ENCODE measurements at regions not wholly inside any gene's neighbourhood (a gene's known extent, or its start where the extent isn't known, plus 50 kb on each side); places are given as distances from the start of the nearest gene placed in this dataset.
"Not testable (repeated sequence)": the region's sequence is repeated elsewhere in the genome, so short reads cannot be mapped to it uniquely, and the experiment has no call there.

DNA sequence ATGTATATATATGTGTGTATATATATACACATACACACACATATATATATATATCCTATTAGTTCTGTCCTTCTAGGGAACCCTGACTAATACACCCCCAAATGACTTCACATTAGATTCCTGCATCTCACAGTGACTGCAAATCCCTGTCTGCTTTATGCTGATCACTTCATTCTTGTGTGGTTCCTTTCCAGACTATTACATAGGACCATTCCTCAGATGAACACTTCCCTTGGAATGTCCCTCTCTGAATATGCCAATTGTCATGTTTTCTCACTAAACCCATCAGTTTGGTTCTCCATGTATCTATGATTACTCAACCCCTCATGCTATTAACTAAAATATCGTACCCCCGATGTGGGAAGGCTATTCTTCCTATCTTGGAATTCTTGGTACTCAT lies 605.2 kb upstream of the NR3C2 start:
- no peak for DNase-seq (ENCODE audit: low read depth, low spot score)

DNA sequence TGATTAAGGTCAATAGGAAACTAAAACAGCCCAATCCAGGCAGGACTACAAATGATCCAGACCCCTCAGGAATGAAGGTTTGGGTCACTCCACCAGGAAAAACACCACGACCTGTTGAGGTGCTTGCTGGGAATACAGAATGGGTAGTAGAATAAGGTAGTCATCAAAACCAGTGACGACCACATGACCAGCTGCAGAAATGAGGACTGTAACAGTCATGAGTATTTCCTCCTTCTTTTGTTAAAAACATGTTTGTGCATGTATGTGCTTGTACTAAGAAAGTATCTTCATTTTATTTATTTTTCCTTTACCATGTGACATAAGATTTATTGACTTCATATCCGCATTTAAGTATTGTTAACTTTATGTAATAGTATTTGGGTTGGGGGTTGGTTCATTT lies 603.5 kb upstream of the NR3C2 start:
- DNase-seq (ENCODE audit: low read depth, low spot score) = no peak

DNA sequence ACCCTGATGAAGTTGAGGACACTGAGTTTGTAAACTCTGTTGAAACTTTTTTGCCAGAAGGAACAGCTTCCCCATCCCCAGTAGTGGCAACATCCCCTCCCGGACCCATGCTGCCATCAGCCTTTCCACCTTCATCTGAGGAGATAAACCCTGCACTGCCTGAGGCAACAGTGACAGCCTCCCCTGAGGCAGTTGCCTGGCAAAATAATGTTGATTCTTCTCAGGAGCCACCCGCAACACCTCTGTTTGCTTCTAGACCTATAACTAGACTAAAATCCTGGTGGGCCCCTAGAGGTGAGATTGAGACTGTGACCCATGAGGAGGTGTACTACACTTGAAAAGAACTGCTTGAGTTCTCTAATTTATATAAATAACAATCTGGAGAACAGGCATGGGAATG lies 597.6 kb upstream of the NR3C2 start:
- DNase-seq (ENCODE audit: low read depth, low spot score) = not testable (repeated sequence)

DNA sequence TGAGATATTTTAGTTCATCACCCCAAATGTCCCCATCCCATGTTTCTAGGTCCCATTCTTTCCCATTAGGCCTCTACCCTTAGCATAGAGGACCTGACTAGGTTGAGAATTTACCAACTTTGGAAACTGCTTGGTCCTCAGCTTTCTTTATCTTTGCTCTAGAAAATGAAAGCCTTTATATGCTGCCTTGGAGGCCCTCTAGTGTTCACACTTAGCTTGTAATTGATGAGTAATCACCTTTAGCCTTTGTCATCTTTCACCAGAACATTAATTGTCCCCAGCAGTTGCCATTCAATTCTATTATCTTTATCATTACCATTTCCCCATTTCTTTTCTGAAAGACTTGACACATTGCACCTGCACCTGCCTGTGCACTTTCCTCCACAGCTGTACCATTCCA lies 589.2 kb upstream of the NR3C2 start:
- DNase-seq (ENCODE audit: low read depth, low spot score) = no peak

DNA sequence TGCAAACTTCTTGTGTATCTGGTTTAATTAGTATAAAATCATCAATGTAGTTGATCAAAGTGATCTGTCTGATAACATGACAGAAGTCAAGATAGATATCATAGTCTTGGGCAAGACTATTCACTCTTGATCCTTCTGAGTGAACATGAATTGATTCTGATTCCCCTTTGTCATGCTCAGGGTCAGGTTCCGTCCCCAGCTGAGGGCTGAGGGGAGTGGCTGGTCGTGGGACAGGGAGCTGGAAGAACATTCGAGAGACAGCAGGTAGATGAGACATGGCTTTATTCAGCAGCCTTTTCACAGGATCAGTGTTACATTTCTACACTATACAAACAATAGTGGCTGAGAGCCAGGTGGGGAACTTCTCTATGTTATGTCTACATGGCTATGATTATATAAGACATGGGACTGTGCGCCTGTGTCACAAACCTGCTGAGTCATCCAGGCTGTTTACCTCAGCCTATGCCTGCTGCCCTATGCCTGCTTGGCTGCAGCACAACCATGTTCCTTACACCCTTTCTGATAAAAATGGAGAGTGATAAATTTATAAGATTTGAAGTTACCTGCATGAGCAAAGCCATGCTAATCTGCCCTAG lies 586.9 kb upstream of the NR3C2 start:
- no peak for DNase-seq (ENCODE audit: low read depth, low spot score)

DNA sequence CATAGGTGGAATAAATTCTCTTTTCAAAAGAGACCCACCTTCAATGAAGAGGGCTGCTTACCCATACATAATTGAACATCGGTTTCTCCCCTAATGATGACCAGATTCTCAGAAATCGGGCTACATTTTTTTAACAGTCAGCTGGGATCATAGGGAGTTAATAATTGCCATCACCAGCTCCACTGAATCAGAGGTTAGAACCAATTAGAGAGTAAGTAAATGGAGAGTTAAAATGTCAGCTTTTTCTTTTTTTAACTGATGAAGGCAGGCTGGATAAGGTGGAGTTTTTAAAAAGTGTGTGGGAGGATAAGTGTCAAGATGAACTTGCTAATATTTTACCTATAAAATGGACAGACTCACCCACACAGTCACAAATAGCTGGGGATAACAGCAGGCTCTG lies 584.5 kb upstream of the NR3C2 start:
- DNase-seq (ENCODE audit: low read depth, low spot score) = no peak

DNA sequence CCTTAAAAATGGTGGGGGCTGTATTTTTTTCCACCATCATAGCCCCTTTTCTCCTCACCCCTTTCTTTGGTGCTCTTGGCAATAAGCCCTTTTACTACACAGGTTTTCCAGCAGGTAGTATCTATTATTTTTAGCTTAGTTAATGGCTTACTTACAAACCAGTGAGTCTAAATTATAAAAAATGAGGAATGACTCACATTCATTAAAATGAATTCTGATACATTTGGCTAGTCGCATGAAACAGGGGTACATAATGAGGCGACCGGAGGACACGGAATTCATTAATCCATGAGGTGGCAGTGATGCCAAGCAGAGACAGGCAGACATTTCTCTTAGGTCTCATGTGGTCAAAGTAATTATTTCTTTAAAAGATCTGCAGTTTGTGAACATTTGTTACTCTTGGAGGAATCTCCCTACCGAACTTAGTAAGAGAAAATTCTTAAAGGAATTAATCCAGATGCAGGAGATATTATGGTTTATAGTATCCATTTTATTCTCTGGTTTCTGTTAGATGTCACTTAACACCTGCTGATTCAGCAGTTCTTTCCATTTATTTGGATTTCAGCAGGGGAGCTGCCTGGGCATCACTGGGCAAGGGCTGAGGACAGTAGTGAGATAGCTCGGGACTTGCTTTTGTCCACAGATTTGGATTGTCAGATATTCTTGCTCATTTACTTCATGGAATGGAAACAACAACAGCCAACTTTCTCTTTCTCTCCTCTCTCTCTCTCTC lies 575.0 kb upstream of the NR3C2 start:
- DNase-seq (ENCODE audit: low read depth, low spot score) = no peak

DNA sequence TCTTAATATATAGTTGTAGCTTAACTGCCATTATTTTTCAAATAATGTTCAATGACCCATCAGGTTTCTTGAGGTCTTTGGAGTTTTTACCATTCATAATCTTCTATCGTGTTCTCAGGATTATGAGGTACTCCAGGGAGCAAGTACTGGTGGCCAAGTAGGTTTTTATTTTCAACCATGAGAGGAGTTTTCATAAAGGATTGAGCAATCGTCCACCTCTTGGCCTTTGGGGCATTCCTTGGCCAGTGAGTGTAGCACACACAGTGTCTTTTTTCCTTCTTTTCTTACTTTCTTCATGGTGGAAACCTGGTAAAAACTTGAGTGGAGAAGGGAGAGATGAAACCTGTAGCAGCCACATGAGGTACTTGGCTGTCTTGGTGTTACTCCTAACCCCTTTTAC lies 567.0 kb upstream of the NR3C2 start:
- no peak for DNase-seq (ENCODE audit: low read depth, low spot score)

DNA sequence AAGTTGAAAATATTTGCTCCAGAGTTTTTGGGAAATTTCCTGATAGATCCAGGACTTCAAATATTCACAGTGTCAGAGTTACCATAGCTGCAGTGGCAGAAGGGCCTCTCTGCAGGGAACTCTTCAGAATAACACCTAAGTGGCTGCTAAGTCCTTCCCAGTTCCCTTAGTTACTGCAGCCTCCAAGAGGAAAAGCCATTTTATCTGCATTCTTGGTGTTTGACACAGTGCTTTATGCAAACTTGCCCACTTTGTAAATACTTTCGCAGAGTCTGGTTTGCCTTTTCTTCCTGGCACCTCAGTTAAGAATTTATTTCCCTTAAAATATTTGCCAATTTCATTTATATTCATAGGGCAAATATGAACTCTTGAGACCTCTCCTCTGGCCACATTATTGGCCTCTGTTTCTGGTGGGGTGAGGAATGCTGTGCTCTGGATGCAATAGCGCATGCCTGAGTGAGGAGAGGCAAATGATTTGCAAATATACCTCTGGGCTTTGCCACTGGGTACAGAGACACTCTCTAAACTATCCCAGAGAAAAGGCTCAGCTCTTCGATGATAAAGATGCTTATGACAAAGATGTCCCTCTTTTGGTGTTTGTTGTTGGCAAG lies 566.3 kb upstream of the NR3C2 start:
- no peak for DNase-seq (ENCODE audit: low read depth, low spot score)

DNA sequence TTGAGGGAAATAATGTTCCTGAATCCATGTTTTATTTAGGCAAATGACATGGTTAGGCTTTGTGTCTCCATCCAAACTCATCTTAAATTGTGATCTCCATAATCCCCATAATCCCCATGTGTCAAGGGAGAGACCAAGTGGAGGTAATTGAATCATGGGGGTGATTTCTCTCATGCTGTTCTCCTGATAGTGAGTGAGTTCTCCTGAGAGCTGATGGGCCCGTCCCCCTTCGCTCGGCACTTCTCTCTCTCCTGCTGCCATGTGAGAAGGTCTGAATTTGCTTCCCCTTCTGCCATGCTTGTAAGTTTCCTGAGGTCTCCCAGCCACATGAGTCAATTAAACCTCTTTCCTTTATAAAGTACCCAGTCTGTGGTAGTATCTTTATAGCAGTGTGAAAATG lies 563.0 kb upstream of the NR3C2 start:
- no peak for DNase-seq (ENCODE audit: low read depth, low spot score)

DNA sequence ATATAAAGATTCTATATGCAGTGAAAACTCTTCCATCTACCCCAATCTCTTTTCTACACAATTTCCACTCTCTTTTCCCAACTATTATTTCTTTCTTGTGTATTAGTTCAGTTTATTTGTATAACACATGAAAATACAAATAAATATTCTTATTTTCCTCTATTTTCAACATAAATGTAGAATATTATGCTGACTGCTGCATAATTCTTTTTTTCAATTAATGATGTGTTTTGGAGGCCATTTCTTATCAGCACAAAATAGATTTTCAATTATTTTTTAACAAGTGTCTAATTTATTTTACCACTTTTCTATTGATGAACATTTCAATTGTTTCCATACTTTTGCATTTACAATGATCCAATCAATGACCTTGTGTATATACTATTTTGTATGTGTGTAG lies 557.7 kb upstream of the NR3C2 start:
- DNase-seq (ENCODE audit: low read depth, low spot score) = no peak

DNA sequence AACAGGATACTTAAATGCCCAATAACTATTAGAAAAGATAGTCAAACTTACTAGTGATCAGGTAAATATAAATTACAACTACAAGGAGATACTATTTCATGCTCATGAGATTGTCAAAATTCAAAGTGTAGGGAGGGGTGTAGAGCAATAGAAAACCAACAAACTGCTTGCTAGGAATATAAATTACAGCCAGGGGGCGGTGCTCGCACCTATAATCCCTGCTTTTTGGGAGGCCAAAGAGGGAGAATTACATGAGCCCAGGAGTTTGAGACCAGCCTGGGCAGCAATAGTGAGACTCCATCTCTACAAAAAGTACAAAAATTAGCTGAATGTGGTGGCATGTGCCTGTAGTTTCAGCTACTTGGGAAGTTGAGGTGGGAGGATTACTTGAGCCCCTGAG lies 556.5 kb upstream of the NR3C2 start:
- DNase-seq (ENCODE audit: low read depth, low spot score) = no peak

DNA sequence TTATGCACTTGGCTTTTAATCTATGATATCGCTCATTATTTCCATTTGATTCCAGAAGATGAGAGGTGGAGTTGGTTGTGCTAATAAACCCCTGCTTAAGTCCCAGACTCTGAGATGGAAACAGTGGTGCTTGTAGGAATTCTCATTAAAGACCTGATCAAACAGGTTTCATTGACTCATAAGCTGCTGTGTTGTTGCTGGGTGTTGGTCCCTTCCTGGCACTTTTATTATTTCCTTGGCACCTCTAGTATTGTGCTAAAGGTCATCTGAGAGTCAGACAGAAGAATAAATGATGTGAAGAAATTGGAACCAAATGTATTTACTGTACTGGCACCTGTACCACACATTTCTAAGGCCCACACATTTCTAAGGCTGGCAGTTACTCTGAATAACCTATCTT lies 544.7 kb upstream of the NR3C2 start:
- no peak for DNase-seq (ENCODE audit: low read depth, low spot score)

DNA sequence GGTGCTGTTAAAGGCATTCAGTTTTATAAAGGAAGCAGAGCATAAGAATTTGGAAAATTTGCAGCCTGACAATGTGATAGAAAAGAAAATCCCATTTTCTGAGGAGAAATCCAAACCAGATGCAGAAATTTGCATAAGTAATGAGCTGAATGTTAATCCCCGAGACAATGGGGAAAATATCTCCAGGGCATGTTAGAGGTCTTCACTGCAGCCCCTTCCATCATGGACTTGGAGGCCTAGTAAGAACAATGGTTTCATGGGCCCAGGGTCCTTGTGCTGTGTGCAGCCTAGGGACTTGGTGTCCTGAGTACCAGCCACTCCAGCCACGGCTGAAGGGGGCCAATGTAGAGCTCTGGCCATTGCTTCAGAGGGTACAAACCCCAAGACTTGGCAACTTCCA lies 542.7 kb upstream of the NR3C2 start:
- no peak for DNase-seq (ENCODE audit: low read depth, low spot score)

DNA sequence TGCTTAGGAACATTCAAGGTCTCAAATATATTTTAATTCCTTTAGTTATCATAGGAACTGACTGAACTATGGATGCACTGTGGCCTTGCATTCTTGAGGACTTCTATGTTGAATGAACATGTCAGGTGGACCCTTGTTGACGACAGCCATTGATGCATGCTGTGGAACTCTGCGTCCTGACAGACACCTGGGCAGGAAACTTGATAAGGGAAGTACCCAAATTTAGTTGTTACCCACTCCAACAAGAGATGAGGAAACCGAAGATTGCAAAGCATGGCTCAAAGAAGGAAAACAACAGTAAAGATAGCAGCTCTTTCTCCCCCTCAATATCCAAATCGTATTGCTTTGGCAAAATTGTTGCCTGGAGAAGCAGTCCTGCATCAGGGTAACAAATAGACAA lies 540.0 kb upstream of the NR3C2 start:
- DNase-seq (ENCODE audit: low read depth, low spot score) = no peak

DNA sequence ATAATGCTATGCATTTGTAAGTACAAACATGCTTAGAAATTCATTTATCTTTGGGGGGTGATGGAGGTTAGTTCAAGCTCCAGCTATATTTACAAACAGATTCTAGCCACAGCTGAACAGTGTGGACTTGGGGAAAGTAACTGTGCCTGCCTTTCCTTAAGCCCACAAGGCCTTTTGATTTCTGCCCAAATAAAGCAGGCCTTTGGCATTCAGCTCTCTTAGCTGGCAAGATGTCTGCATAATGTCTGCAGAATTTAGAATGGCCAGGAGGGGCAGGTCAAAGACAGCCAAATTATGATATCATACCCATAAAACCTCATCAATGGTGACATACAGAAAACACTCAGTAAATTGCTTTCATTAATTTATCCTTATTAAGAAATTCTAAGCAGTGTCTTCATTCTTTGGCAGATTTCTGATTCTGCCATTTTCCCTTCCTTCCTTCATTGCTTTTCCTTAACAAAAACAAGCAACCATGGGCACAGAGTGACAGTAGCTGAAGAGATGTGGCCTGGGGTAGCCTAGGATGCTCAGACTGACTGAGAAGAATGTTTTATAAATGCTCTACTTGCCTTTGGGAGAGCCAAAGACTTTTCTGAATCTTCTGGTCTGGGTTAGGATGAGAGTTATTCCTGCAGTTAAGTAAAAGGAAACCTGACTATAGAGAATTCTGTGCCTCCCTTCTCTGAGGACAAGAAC lies 538.7 kb upstream of the NR3C2 start:
- no peak for DNase-seq (ENCODE audit: low read depth, low spot score)

DNA sequence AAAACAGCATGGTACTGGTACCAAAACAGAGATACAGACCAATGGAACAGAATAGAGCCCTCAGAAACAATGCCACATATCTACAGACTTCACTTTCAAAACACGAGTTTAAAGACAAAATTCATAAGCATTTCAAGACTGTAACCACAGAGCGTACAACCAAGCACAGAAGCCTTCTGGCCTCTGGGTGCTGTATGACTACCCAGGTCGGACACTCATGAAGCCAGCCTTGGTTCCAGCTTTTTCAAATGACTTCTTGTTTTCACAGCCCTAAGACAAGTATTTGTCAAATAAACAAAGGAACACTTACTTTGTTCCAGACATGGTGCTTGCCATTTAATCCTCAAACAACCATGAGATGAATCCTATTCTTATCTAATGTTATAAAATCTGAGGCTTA lies 536.1 kb upstream of the NR3C2 start:
- no peak for DNase-seq (ENCODE audit: low read depth, low spot score)

DNA sequence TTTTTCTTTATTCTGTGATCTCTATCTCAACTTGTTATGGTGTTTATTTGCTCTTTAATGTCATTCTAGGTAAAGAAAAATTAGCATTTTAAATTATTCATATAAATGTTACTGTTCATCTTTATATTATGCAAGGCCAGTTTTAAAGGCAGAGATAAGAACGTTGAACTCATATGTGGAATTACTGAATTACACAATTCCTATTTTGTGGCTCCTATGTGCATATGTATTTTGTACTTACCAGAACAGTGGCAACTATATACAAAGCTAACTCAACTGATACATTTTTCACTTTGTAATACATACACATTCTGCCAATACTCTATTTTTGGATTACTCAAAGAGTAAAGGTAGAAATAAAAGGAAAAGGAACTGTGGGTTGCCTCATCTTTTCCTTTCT lies 533.2 kb upstream of the NR3C2 start:
- DNase-seq (ENCODE audit: low read depth, low spot score) = no peak

DNA sequence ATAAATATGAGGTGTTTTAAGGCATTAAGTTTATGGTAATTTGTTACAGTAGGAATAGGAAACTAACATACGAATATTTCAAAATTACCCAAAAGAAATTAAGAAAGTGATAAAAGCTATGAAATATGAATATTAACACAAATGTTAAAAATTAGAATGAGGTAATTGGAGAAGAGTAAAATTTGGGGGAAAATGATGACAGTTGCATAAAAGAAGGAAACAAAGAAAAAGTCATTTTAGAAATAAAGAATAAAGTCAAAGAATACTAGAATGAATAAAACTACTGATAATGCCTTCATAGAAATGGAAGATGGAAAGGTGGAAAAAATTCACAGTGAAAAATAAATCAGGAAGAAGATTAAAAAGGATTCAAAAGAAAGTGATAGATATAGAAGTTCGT lies 522.9 kb upstream of the NR3C2 start:
- DNase-seq (ENCODE audit: low read depth, low spot score) = no peak

DNA sequence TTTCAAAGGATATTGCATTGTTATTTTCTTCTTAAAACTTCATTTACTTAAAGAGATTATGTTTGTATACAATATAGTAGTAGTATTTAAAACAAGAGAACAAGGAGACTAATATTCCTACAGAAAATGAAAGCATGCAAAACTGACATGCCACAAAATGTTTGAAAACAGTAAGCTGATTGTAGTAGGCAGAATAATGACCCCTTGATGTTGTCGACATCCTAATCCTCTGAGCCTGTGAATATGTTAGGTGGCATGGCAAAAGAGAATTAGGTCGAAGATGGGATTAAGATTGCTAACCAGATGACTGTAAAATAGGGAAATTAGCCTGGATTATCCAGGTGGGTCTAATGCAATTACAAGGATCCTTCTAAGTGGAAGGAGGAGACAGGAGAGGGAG lies 522.2 kb upstream of the NR3C2 start:
- DNase-seq (ENCODE audit: low read depth, low spot score) = no peak

DNA sequence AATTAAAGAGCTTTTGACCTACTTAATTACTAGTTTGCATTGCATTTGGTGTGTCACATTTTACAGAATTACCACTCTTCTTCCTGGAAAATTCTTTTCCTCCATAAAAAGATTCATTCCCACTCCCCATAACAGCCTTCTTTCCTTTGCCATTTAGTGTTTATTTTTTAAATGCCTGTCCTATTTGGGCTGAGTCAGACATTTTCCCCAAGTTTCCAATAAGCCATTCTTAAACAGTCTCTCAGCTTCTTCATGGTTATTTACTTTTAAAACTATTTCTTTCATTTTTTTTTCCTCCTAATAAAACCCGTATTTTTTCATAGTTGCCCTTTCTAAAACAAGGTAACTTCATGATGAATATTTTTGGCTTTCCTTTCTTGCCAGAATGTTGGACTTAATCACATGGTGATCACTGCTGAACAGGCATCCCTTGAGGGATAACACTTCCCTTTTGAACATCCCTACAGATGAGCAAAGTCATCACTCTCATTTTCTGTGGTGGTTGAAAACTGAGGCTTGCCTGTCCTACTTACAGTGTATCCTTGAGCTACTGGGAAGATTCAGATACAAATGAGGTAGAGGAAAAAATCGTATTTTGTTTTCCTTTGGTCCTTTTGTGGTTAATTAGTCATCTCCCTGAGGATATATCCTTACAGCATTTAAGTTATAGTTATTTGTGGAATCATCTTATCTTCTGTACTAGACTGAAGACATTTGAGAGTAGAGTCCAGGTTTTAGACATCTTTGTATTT lies 520.5 kb upstream of the NR3C2 start:
- DNase-seq (ENCODE audit: low read depth, low spot score) = no peak

DNA sequence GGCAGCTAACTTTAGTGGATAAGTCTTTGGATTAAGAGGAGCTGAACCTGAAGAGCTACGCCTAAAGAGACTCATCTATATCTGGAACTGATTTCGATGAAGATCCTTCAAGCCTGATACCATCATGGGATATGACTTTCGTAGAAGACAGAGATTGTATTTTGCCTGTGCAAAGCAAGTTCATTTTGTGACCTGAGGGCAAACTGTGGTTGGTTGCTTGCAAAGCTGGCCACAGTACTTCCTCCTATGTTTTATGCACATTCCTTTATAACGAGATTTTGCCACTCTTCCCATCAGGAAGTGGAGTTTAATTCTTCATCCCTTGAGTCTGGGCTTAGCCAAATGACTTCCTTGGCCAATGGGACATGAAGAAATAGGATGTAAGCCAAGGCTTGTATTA lies 519.3 kb upstream of the NR3C2 start:
- DNase-seq (ENCODE audit: low read depth, low spot score) = no peak

Measured in pulmonary artery endothelial cell (primary cell).